Uterus (tissue), 3 donors: ENCODE measurements at regions not wholly inside any gene's neighbourhood (a gene's known extent, or its start where the extent isn't known, plus 50 kb on each side); places are given as distances from the start of the nearest gene placed in this dataset.

ENCODE experiments used
- DNase-seq, 2 donors: peaks; one replicate each; pipeline ENCODE4 v3.0.0-alpha.2; 2019 to 2020
- H3K27ac ChIP-seq, 2 donors: fragments of 200-600 bp; sonication (generic); 1 replicate in 1 of 2; 2 replicates in 1 of 2; pipeline ENCODE4 v1.5.1; 2016 to 2018
- H3K27me3 ChIP-seq, 2 donors: fragments of 200-600 bp; sonication (generic); one replicate each; pipeline ENCODE4 v1.5.1; 2018 to 2019; ENCODE audit warnings: control low read depth in 1 of 2
- H3K36me3 ChIP-seq, 2 donors: fragments of 200-600 bp; sonication (generic); one replicate each; pipeline ENCODE4 v1.5.1; 2019; ENCODE audit warnings: control low read depth in 1 of 2
- H3K4me1 ChIP-seq, 2 donors: fragments of 200-600 bp; sonication (generic); one replicate each; pipeline ENCODE4 v1.5.1; 2018 to 2019; ENCODE audit warnings: control low read depth in 1 of 2
- H3K4me3 ChIP-seq, 2 donors: fragments of 200-600 bp; sonication (generic); 1 replicate in 1 of 2; 2 replicates in 1 of 2; pipeline ENCODE4 v1.5.1; 2018 to 2019; ENCODE audit warnings: mild to moderate bottlenecking in 1 of 2
- H3K9me3 ChIP-seq, 2 donors: fragments of 200-600 bp; sonication (generic); one replicate each; pipeline ENCODE4 v1.5.1; 2019; ENCODE audit warnings: control low read depth in 1 of 2
- POLR2A ChIP-seq, 2 donors: fragments of 450-650 bp; IDR thresholded peaks; one replicate each; pipeline ENCODE4 v1.6.1; 2016; ENCODE audit warnings: antibody characterized with exemption in 2 of 2, mild to moderate bottlenecking in 1 of 2, moderate library complexity in 1 of 2
- intact Hi-C: fragments of 100-400 bp; cut with DNase I; formaldehyde crosslinking; loops from one replicate; pipeline ENCODE4 v1.15.1; 2023; ENCODE audit warnings: low total_unique reads
- TF ChIP-seq, protein P1 (sequence below), 4 experiments: fragments of 200-600 bp in 2 of 4; fragments of 450-650 bp in 2 of 4; sonication (generic) in 2 of 4; IDR thresholded peaks; one replicate each; pipeline ENCODE4 v1.5.1; 2016 to 2019; ENCODE audit warnings: antibody characterized with exemption in 4 of 4, mild to moderate bottlenecking in 2 of 4, moderate library complexity in 1 of 4
- donor health status: DM: yes; HTN: yes; CAD: no.

GRCh38 chr6:99743647-99744046 lies 137.0 kb downstream of the PRDM13 start:
- intact Hi-C loops: no loop called here
- TF ChIP-seq POLR2A (IDR thresholded peaks at IDR 0.05): no peak
- TF ChIP-seq, protein P1, sequence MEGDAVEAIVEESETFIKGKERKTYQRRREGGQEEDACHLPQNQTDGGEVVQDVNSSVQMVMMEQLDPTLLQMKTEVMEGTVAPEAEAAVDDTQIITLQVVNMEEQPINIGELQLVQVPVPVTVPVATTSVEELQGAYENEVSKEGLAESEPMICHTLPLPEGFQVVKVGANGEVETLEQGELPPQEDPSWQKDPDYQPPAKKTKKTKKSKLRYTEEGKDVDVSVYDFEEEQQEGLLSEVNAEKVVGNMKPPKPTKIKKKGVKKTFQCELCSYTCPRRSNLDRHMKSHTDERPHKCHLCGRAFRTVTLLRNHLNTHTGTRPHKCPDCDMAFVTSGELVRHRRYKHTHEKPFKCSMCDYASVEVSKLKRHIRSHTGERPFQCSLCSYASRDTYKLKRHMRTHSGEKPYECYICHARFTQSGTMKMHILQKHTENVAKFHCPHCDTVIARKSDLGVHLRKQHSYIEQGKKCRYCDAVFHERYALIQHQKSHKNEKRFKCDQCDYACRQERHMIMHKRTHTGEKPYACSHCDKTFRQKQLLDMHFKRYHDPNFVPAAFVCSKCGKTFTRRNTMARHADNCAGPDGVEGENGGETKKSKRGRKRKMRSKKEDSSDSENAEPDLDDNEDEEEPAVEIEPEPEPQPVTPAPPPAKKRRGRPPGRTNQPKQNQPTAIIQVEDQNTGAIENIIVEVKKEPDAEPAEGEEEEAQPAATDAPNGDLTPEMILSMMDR (IDR thresholded peaks at IDR 0.05): no peak

DNA sequence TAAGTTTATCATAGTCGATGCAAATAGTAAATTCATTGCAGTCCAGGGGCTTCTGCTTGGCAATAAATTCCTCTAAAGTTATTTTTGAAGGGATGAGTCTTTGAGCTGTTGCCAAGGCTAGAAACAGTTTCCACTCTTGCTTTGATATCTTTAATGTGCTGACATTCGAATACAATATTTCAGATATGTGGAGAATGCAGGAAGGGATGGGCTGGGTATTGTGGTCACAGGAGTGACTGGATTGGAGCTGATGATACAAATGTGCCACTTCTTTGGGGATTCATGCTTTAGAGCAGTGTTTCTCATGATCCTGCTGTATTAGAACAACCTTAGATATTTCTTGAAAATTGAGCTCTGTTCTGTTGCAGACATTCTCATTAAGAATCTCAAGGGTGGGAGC lies 139.0 kb downstream of the PRDM13 start:
- intact Hi-C loops: no loop called here
- DNase-seq: no peak

More at GRCh38 chr6:99743647-99744046, 137.0 kb downstream of the PRDM13 start:
- Histone ChIP-seq H3K27ac (no peak overlapping the region), H3K27me3 (peaks cover 0 to 3% of the 10 kb centered on the region in 2 donors), H3K4me1 (no peaks in the 10 kb centered on the region), H3K9me3 (no peaks in the 10 kb centered on the region), H3K4me3 (no peak overlapping the region), H3K36me3 (no peaks in the 10 kb centered on the region)
- DNase-seq: no peak

DNA sequence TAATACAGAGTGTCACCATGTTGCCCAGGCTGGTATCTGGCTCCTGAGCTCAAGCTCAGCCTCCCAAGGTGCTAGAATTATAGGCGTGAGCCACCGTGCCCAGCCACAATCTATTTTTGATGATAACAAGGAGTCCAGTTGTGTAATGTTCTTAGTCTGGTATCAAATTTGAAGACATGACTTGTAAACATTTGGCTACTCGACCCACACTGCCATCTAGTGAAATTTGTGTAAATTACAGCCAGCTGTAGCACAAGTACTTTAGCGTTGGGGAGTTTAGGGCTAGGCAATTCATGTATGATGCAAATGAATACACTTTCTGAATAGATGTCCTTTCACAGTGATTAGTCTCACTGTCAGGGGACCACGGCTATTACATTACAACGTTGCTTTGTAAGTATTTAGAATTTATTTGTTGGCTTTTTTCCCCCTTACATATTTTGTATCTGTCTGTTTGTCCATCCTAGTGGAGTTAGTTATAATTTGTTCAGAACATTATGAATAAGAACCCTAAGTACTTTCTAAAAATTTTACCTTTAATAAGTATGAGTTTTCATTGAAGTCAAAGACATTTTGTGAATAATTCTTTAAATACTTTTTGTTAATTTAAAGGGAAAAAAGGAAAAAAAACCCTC lies 139.7 kb downstream of the PRDM13 start:
- H3K9me3 ChIP-seq: no peaks in the 10 kb centered on the region
- intact Hi-C loops: no loop called here
- H3K27me3 ChIP-seq: peaks cover 0 to 3% of the 10 kb centered on the region in 2 donors
- no peaks in the 10 kb centered on the region for H3K36me3 ChIP-seq
- H3K4me3 ChIP-seq: no peak overlapping the region
- peak; percentile 33 to 54 for DNase-seq
- H3K4me1 ChIP-seq: no peaks in the 10 kb centered on the region
- no peak for TF ChIP-seq POLR2A (IDR thresholded peaks at IDR 0.05)
- TF ChIP-seq, protein P1 (IDR thresholded peaks at IDR 0.05): peak; percentile 65 to 75 (median 70)
- no peak overlapping the region for H3K27ac ChIP-seq

More for the DNA sequence above, 139.0 kb downstream of the PRDM13 start:
- Histone ChIP-seq H3K4me3 (no peak overlapping the region), H3K9me3 (no peaks in the 10 kb centered on the region), H3K27ac (no peak overlapping the region), H3K36me3 (no peaks in the 10 kb centered on the region), H3K27me3 (peaks cover 0 to 3% of the 10 kb centered on the region in 2 donors), H3K4me1 (no peaks in the 10 kb centered on the region)
- no peak for TF ChIP-seq POLR2A (IDR thresholded peaks at IDR 0.05)
- TF ChIP-seq, protein P1 (IDR thresholded peaks at IDR 0.05): no peak

- H3K9me3 ChIP-seq: no peaks in the 10 kb centered on the region
Measured at GRCh38 chr6:99761711-99762110, 155.1 kb downstream of the PRDM13 start.

GRCh38 chr6:99768166-99768565 lies 161.5 kb downstream of the PRDM13 start:
- no peaks in the 10 kb centered on the region for H3K36me3 ChIP-seq
- H3K4me1 ChIP-seq: no peaks in the 10 kb centered on the region
- no peaks in the 10 kb centered on the region for H3K9me3 ChIP-seq
- H3K27me3 ChIP-seq: no peaks in the 10 kb centered on the region
- DNase-seq: no peak
- TF ChIP-seq, protein P1 (IDR thresholded peaks at IDR 0.05): no peak
- TF ChIP-seq POLR2A (IDR thresholded peaks at IDR 0.05): no peak
- H3K4me3 ChIP-seq: no peak overlapping the region
- H3K27ac ChIP-seq: no peak overlapping the region
- intact Hi-C loops: no loop called here

More at GRCh38 chr6:99761711-99762110, 155.1 kb downstream of the PRDM13 start:
- intact Hi-C loops: no loop called here
- Histone ChIP-seq H3K27ac (no peak overlapping the region), H3K4me1 (no peaks in the 10 kb centered on the region), H3K27me3 (peaks cover 0 to 6% of the 10 kb centered on the region in 2 donors), H3K36me3 (no peaks in the 10 kb centered on the region), H3K4me3 (no peak overlapping the region)
- DNase-seq: no peak
- TF ChIP-seq, protein P1 (IDR thresholded peaks at IDR 0.05): no peak
- TF ChIP-seq POLR2A (IDR thresholded peaks at IDR 0.05): no peak
